ENCODE measurements at regions not wholly inside any gene's neighbourhood (a gene's known extent, or its start where the extent isn't known, plus 50 kb on each side); places are given as distances from the start of the nearest gene placed in this dataset.

GRCh38 chr12:59084511-59085375 lies 164.4 kb upstream of the LRIG3 start:
- H3K27ac Mint-ChIP-seq: no peak overlapping the region
- ATAC-seq (ENCODE audit: low read depth) (no peak), DNase-seq (no peak)
- POLR2A ChIA-PET: no interaction called here
- H3K27me3 Mint-ChIP-seq: no peaks in the 10 kb centered on the region
- no peaks in the 10 kb centered on the region for H3K4me1 Mint-ChIP-seq
- H3K9me3 Mint-ChIP-seq: no peaks in the 10 kb centered on the region
- no peaks in the 10 kb centered on the region for H3K36me3 Mint-ChIP-seq
- H3K4me3 Mint-ChIP-seq: no peak overlapping the region

GRCh38 chr12:59082952-59083351 lies 162.6 kb upstream of the LRIG3 start:
- Mint-ChIP-seq H3K4me3 (no peak overlapping the region), H3K36me3 (no peaks in the 10 kb centered on the region), H3K27ac (no peak overlapping the region), H3K4me1 (no peaks in the 10 kb centered on the region), H3K9me3 (no peaks in the 10 kb centered on the region), H3K27me3 (no peaks in the 10 kb centered on the region)
- DNase-seq (no peak), ATAC-seq (ENCODE audit: low read depth) (no peak)
- POLR2A ChIA-PET: no interaction called here

GRCh38 chr12:59080101-59080500 lies 159.8 kb upstream of the LRIG3 start:
- H3K27me3 Mint-ChIP-seq: no peaks in the 10 kb centered on the region
- POLR2A ChIA-PET: no interaction called here
- ATAC-seq (ENCODE audit: low read depth) (no peak), DNase-seq (no peak)
- H3K9me3 Mint-ChIP-seq: no peaks in the 10 kb centered on the region
- H3K27ac Mint-ChIP-seq: no peak overlapping the region
- no peaks in the 10 kb centered on the region for H3K4me1 Mint-ChIP-seq
- H3K36me3 Mint-ChIP-seq: no peaks in the 10 kb centered on the region
- H3K4me3 Mint-ChIP-seq: no peak overlapping the region

- H3K4me1 Mint-ChIP-seq: no peaks in the 10 kb centered on the region
- no peak for ATAC-seq (ENCODE audit: low read depth)
- POLR2A ChIA-PET: no interaction called here
These were observed 159.2 kb upstream of the LRIG3 start for GRCh38 chr12:59079472-59079871.

GRCh38 chr12:59079002-59079401 lies 158.7 kb upstream of the LRIG3 start:
- Mint-ChIP-seq H3K27me3 (no peaks in the 10 kb centered on the region), H3K27ac (no peak overlapping the region), H3K4me1 (no peaks in the 10 kb centered on the region), H3K36me3 (no peaks in the 10 kb centered on the region), H3K4me3 (no peak overlapping the region), H3K9me3 (no peaks in the 10 kb centered on the region)
- ATAC-seq (ENCODE audit: low read depth): no peak
- DNase-seq: no peak
- POLR2A ChIA-PET: no interaction called here

More at GRCh38 chr12:59079472-59079871, 159.2 kb upstream of the LRIG3 start:
- Mint-ChIP-seq H3K36me3 (no peaks in the 10 kb centered on the region), H3K9me3 (no peaks in the 10 kb centered on the region), H3K27ac (no peak overlapping the region), H3K4me3 (no peak overlapping the region), H3K27me3 (no peaks in the 10 kb centered on the region)
- DNase-seq: no peak

- no peak for ATAC-seq (ENCODE audit: low read depth)
- H3K27ac Mint-ChIP-seq: no peak overlapping the region
- no peaks in the 10 kb centered on the region for H3K27me3 Mint-ChIP-seq
- no peak for DNase-seq
- no peak overlapping the region for H3K4me3 Mint-ChIP-seq
- POLR2A ChIA-PET: no interaction called here
- H3K9me3 Mint-ChIP-seq: no peaks in the 10 kb centered on the region
- no peaks in the 10 kb centered on the region for H3K4me1 Mint-ChIP-seq
- no peaks in the 10 kb centered on the region for H3K36me3 Mint-ChIP-seq
These were observed 157.5 kb upstream of the LRIG3 start for GRCh38 chr12:59077575-59078426.

- Mint-ChIP-seq H3K4me3 (no peak overlapping the region), H3K36me3 (no peaks in the 10 kb centered on the region), H3K27me3 (no peaks in the 10 kb centered on the region), H3K27ac (no peak overlapping the region), H3K9me3 (no peaks in the 10 kb centered on the region), H3K4me1 (no peaks in the 10 kb centered on the region)
- ATAC-seq (ENCODE audit: low read depth) (no peak), DNase-seq (no peak)
- POLR2A ChIA-PET: no interaction called here
These were observed 156.8 kb upstream of the LRIG3 start for GRCh38 chr12:59077153-59077552.

- Mint-ChIP-seq H3K36me3 (no peaks in the 10 kb centered on the region), H3K4me3 (no peak overlapping the region), H3K9me3 (no peaks in the 10 kb centered on the region), H3K4me1 (no peaks in the 10 kb centered on the region), H3K27me3 (no peaks in the 10 kb centered on the region), H3K27ac (no peak overlapping the region)
- POLR2A ChIA-PET: no interaction called here
- ATAC-seq (ENCODE audit: low read depth) (no peak), DNase-seq (no peak)
These were observed 156.3 kb upstream of the LRIG3 start for GRCh38 chr12:59076622-59077021.

GRCh38 chr12:59075968-59076490 lies 155.7 kb upstream of the LRIG3 start:
- ATAC-seq (ENCODE audit: low read depth): no peak
- Mint-ChIP-seq H3K27ac (no peak overlapping the region), H3K4me3 (no peak overlapping the region), H3K4me1 (no peaks in the 10 kb centered on the region), H3K27me3 (no peaks in the 10 kb centered on the region), H3K36me3 (no peaks in the 10 kb centered on the region), H3K9me3 (no peaks in the 10 kb centered on the region)
- DNase-seq: no peak
- POLR2A ChIA-PET: no interaction called here

- POLR2A ChIA-PET: no interaction called here
- Mint-ChIP-seq H3K27ac (no peak overlapping the region), H3K4me3 (no peak overlapping the region), H3K9me3 (no peaks in the 10 kb centered on the region), H3K4me1 (no peaks in the 10 kb centered on the region), H3K36me3 (no peaks in the 10 kb centered on the region), H3K27me3 (no peaks in the 10 kb centered on the region)
- DNase-seq (no peak), ATAC-seq (ENCODE audit: low read depth) (no peak)
These were observed 154.8 kb upstream of the LRIG3 start for GRCh38 chr12:59075141-59075540.

GRCh38 chr12:59070322-59070933 lies 150.1 kb upstream of the LRIG3 start:
- DNase-seq: no peak
- POLR2A ChIA-PET: no interaction called here
- Mint-ChIP-seq H3K36me3 (no peaks in the 10 kb centered on the region), H3K27ac (no peak overlapping the region), H3K4me1 (no peaks in the 10 kb centered on the region), H3K4me3 (no peak overlapping the region), H3K27me3 (no peaks in the 10 kb centered on the region), H3K9me3 (no peaks in the 10 kb centered on the region)
- no peak for ATAC-seq (ENCODE audit: low read depth)

GRCh38 chr12:59069516-59069915 lies 149.2 kb upstream of the LRIG3 start:
- DNase-seq (no peak), ATAC-seq (ENCODE audit: low read depth) (no peak)
- no peak overlapping the region for H3K4me3 Mint-ChIP-seq
- POLR2A ChIA-PET: no interaction called here
- no peaks in the 10 kb centered on the region for H3K4me1 Mint-ChIP-seq
- no peaks in the 10 kb centered on the region for H3K9me3 Mint-ChIP-seq
- no peak overlapping the region for H3K27ac Mint-ChIP-seq
- no peaks in the 10 kb centered on the region for H3K36me3 Mint-ChIP-seq
- no peaks in the 10 kb centered on the region for H3K27me3 Mint-ChIP-seq

GRCh38 chr12:59068436-59068835 lies 148.1 kb upstream of the LRIG3 start:
- Mint-ChIP-seq H3K27ac (no peak overlapping the region), H3K27me3 (no peaks in the 10 kb centered on the region), H3K4me3 (no peak overlapping the region), H3K4me1 (no peaks in the 10 kb centered on the region), H3K9me3 (no peaks in the 10 kb centered on the region), H3K36me3 (no peaks in the 10 kb centered on the region)
- DNase-seq: no peak
- POLR2A ChIA-PET: no interaction called here
- ATAC-seq (ENCODE audit: low read depth): no peak

Measured in activated naive CD8-positive, alpha-beta T cell treated with anti-CD3 and anti-CD28 coated beads, Interleukin-2, amount 10 ng/mL, durations not matched to agents 7 days and 5 days (primary cell).